ENCODE measurements at regions not wholly inside any gene's neighbourhood (a gene's known extent, or its start where the extent isn't known, plus 50 kb on each side); places are given as distances from the start of the nearest gene placed in this dataset.

GRCh38 chr18:50444539-50444938, 69.7 kb downstream of the SKA1 start:
- in situ Hi-C loops (cut with HindIII; ENCODE audit: low pct_ligation_motif_present, low sequenced_read_pairs), result no loop called here
- H3K27ac ChIP-seq, result no peak overlapping the region
- DNase-seq, result no peak
- no peaks in the 10 kb centered on the region for H3K36me3 ChIP-seq (replicated peaks)
- H3K4me3 ChIP-seq (ENCODE audit: low read depth, low read length), result no peak overlapping the region
- TF ChIP-seq, protein P1, sequence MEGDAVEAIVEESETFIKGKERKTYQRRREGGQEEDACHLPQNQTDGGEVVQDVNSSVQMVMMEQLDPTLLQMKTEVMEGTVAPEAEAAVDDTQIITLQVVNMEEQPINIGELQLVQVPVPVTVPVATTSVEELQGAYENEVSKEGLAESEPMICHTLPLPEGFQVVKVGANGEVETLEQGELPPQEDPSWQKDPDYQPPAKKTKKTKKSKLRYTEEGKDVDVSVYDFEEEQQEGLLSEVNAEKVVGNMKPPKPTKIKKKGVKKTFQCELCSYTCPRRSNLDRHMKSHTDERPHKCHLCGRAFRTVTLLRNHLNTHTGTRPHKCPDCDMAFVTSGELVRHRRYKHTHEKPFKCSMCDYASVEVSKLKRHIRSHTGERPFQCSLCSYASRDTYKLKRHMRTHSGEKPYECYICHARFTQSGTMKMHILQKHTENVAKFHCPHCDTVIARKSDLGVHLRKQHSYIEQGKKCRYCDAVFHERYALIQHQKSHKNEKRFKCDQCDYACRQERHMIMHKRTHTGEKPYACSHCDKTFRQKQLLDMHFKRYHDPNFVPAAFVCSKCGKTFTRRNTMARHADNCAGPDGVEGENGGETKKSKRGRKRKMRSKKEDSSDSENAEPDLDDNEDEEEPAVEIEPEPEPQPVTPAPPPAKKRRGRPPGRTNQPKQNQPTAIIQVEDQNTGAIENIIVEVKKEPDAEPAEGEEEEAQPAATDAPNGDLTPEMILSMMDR (IDR thresholded peaks at IDR 0.05; ENCODE audit: low read depth, low read length, missing control alignments), result no peak
- H3K27me3 ChIP-seq (replicated peaks), result no peaks in the 10 kb centered on the region

GRCh38 chr18:50446629-50447028, 71.8 kb downstream of the SKA1 start:
- in situ Hi-C loops (cut with HindIII; ENCODE audit: low pct_ligation_motif_present, low sequenced_read_pairs), result no loop called here
- H3K27me3 ChIP-seq (replicated peaks), result no peaks in the 10 kb centered on the region
- no peak for DNase-seq

GRCh38 chr18:50447102-50447741, 72.4 kb downstream of the SKA1 start:
- Histone ChIP-seq H3K27ac (no peak overlapping the region), H3K36me3 (replicated peaks) (no peaks in the 10 kb centered on the region), H3K27me3 (replicated peaks) (no peaks in the 10 kb centered on the region), H3K4me3 (ENCODE audit: low read depth, low read length) (no peak overlapping the region)
- TF ChIP-seq, protein P1 (IDR thresholded peaks at IDR 0.05; ENCODE audit: low read depth, low read length, missing control alignments), result no peak
- in situ Hi-C loops (cut with HindIII; ENCODE audit: low pct_ligation_motif_present, low sequenced_read_pairs), result no loop called here
- no peak for DNase-seq

More at GRCh38 chr18:50446629-50447028, 71.8 kb downstream of the SKA1 start:
- H3K4me3 ChIP-seq (ENCODE audit: low read depth, low read length), result no peak overlapping the region
- no peak overlapping the region for H3K27ac ChIP-seq
- TF ChIP-seq, protein P1 (IDR thresholded peaks at IDR 0.05; ENCODE audit: low read depth, low read length, missing control alignments), result no peak
- no peaks in the 10 kb centered on the region for H3K36me3 ChIP-seq (replicated peaks)

DNA sequence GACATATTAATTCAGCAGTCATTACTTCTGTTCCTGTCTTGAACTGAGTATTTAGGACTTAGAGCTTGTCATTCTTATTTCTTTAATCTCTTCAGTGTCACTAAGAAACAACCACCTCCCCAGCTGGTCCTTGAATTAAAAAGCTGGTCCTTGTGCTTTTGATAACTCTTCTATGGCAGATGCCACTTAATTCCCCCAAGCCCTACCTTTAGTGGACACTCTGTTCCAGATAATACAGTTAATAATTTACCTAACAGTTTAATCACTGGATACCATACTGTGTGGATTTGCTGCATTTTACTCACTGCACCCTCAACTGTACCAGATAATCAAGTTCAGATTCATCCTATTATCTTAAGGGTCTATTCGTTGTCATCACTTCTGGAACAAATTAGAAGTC, 73.1 kb downstream of the SKA1 start:
- TF ChIP-seq, protein P1 (IDR thresholded peaks at IDR 0.05; ENCODE audit: low read depth, low read length, missing control alignments), result no peak
- Histone ChIP-seq H3K4me3 (ENCODE audit: low read depth, low read length) (no peak overlapping the region), H3K27ac (no peak overlapping the region), H3K36me3 (replicated peaks) (no peaks in the 10 kb centered on the region), H3K27me3 (replicated peaks) (no peaks in the 10 kb centered on the region)
- in situ Hi-C loops (cut with HindIII; ENCODE audit: low pct_ligation_motif_present, low sequenced_read_pairs), result no loop called here
- no peak for DNase-seq

GRCh38 chr18:50451100-50451842, 76.4 kb downstream of the SKA1 start:
- H3K27ac ChIP-seq, result no peak overlapping the region
- no peaks in the 10 kb centered on the region for H3K27me3 ChIP-seq (replicated peaks)
- DNase-seq, result no peak
- H3K36me3 ChIP-seq (replicated peaks), result no peaks in the 10 kb centered on the region
- TF ChIP-seq, protein P1 (IDR thresholded peaks at IDR 0.05; ENCODE audit: low read depth, low read length, missing control alignments), result no peak
- in situ Hi-C loops (cut with HindIII; ENCODE audit: low pct_ligation_motif_present, low sequenced_read_pairs), result no loop called here
- no peak overlapping the region for H3K4me3 ChIP-seq (ENCODE audit: low read depth, low read length)

Measured in brain microvascular endothelial cell (primary cell).